GM18498 (cell line): ENCODE measurements at regions not wholly inside any gene's neighbourhood (a gene's known extent, or its start where the extent isn't known, plus 50 kb on each side); places are given as distances from the start of the nearest gene placed in this dataset.
"Not testable (repeated sequence)": the region's sequence is repeated elsewhere in the genome, so short reads cannot be mapped to it uniquely, and the experiment has no call there.

ENCODE experiments used
- ATAC-seq: cut with Tn5 transposase; IDR thresholded peaks from one replicate; pipeline ENCODE4 v1.9.1; 2021; ENCODE audit warnings: mild to moderate bottlenecking, moderate library complexity; ENCODE audit not compliant: unreplicated experiment

DNA sequence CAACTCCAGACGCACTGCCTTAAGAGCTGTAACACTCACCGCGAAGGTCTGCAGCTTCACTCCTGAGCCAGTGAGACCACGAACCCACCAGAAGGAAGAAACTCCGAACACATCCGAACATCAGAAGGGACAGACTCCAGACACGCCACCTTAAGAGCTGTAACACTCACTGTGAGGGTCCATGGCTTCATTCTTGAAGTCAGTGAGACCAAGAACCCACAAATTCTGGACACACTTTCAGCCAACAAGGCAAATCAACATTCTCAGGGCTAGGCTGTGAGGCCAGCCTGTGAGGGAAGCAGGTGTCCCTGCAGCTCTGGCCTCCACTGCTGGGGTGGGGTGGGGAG, 275.3 kb downstream of the ADGRD1 start:
- ATAC-seq: not testable (repeated sequence)

DNA sequence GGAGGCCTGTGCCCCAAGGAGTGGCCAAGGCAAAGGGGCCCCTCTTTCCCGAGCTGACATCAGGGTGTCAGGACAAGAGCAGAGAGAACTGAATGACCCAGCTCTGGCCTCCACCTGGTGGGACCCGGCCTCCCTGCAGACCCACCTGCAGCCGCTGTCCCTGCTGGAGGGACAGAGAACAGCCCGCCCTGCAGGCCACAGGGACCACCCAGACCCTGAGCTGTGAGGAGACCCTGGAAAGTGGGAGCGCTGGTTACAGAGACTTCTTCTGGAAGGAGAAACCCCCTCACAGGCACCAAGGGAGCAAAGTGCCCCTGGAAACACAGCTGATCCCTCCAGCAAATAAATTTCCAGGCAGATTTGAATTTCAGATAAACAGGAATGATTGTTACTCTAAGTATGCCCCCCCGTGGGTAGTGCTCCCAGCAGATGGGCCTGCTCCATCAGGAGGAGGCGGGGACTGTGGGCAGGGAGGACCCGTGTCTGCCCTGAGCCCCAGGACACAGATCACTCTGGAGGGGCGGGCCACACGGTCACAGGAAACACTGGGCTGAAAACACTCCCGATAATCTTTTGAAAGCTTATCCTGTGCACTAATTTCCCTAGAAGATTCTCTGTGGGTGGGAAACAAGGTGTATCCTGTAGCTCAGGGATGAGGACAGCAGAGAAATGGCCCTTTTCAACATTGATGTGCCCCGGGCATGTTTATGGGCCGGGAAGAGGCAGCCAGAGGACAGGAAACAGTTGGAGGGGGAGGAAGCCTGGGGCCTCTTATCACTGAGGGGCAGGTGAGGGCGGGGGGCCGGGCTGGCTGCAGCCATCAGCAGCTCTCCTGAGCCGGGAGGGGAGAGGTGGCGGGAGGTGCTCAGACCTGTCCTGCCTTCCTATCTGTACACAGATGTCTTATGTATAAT, 276.0 kb downstream of the ADGRD1 start:
- no peak for ATAC-seq

DNA sequence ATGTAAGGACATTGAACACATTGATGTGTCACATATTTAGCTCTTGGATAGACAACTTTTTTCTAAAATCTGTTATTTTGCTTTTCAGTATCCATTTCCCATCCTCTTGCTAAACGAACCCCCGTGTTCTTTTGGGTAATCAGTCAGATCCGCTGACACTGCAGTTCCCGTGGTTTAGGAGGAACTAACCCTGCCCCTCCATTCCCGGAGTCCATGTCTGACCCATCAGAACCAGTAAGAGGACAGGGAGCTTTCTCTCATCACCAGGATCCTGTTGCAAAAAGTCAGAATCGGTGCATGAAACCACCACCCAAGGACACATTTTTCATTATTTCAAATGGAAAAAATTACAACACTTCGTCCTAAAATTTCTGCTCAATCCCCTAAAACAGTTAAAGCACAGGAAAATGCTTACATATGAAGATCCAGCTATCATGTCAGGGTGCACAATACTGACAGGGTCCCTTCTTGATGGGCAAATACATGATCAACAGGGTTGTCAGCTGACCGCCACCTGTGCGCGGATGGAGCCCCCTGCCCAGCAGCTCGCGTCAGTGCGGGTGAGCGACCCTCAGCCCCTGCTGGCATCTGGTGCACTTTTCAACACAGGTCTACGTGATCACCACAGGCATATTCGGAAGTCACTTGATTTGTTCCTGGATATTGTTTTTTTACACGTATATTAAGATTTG, 276.8 kb downstream of the ADGRD1 start:
- ATAC-seq: no peak

DNA sequence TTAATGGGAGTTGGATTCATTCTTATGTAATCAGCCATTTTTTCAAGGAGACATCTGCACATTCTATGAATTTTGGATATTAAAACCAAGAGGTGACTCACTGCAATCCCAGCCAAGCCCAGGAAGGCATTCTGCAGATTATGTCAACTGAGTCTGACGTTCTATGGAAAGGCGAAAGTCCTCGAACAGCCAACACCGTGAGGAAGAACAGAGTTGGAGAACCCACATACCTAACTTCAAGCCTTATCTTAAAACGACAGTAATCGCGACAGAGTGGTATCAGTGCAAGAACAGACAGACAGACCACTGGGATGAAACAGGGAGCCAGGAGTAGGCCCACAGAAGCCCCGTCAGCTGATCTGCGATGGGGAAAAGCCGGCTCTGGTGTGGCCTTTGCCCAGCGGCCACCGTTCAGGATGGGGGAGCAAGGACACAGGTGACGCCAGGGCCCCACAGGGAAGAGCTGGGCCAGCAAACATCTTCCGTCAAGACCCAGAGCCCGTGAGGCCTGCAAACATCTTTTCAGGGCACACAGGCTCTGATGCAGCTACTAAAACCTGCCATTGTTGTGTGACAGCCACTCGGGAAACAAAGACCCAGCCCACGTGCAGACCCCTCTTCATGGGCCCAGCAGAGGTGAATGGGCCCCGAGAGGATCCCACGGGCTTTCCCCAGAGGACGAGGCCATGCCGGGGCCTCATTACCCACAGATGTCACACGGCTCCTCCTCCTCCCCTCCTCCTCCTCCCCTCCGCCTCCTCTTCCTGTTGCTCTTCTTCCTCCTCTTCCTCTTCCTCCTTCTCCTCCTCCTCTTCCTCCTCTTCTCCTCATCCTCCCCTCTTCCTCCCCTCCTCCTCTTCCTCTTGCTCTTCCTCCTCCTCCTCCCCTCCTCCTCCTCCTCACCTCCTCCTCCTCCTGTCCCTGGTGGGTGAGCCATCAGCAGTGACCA, 277.6 kb downstream of the ADGRD1 start:
- no peak for ATAC-seq

DNA sequence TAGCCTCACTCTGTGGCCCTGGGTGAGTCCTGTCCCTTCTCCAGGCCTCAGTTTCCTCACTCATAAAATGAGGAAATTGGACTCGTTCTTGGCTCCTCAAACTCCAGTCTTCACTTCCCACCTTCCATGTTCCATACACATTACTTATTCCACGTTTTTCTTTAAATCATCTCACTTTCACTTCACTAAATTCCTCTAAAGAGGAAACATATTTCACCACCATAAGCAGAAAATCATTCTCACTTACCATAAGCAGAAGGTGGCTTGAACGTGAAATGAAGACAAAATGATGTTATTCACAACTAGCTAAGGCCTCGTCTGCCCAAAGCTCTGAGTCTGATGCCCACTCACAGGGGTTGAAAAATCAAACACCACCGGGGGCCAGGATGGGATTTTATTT, 278.3 kb downstream of the ADGRD1 start:
- ATAC-seq: no peak

DNA sequence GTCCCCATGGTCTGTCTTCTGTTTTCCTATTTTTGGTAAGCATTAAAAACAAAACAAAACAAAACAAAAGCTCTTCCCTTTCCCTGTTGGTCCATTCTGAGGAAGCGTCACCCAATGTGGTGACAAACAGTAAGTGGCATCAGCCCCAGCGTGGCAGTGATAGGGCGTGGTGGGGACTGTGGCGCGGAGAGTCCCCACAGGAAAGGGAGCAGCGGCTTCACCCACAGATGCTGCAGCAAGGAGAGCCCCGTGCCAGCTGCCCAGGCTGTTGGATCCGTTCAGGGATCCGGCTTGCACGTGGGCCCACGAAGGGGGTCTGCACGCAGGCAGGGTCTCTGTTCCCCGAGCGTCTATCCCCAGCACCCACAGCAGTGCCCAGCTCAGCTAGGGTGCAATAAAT, 279.2 kb downstream of the ADGRD1 start:
- not testable (repeated sequence) for ATAC-seq

DNA sequence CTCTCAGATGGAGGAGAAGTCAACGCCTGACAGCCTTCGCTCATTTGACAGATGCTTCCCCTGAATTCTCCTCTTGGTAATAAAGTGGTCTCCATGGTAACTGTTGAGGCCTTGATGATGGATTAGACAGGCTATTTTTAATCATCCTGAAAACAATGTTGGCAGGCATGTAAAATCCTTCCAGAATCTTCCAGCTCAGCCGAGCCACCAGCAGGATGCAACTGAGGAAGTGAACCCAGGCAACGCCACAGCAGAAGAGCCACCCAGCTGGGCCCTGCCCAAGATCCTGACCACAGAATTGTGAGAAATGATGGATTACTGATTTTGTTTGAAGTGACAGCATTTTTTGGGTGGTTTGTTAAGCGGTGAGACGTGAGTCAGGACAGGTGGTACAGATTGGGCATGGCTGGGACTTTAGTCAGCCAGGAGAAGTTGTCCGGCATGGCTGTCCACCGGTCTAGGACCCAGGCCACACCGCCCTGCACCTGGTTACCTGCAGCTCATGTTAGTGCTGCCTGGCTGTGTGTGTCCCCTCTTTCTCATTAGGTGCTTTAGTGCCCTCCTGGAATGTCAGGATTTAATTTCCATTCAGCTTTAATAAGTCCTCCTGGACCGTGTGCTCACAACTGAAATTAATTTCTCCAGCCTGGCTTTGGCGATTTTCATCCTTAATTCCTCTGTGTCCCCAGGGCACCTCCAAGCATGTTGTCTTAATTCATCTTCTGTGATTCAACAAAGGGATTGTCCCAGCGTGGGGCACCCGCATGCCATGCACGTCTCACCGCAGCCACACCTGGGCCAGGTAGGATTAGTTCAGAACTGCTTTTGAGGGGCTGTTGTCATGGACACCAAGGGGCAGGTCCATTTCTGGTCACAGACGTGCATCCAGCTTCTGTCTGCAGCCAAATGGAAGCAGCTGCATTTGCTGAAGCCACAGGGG, 280.4 kb downstream of the ADGRD1 start:
- ATAC-seq: not testable (repeated sequence)

DNA sequence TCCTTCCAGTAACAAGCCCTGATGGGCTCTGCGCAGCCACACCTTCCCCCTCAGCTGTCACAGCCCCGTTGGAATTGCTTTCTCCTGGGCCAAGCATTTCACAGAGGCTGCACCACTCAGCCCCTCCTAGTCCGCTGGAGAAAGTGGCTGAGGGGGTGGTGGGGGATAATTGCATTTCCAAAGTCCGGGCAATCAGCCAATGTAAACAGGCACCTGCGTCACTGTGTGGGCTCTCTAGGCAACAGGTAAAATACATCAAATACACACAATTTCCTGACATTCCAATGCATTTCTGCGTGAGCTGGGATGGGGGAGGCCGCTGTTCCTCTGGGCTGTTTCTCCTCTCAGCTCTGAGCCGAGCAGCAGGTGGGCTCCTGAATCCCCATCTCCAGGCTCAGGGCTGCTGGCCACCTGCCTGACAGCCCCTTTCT, 281.1 kb downstream of the ADGRD1 start:
- ATAC-seq: not testable (repeated sequence)

DNA sequence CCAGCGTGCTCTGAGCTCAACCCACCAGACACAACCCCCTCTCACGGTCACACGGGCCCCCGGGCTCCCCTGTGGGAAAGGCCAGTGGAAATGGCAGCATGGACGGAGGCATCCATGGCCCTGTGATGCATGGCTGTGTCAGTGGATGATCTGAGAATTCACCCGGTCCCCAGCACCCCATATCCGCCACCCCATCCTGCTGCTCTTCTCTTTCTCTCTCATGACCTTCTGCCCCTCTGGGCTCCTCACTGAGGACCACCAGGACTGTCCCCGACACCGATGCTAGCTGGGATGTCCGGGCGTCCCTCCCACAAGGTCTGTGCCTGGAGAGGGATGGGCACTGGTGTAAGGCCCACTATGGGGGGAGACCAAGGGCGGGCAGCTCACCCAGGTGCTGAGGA, 282.2 kb downstream of the ADGRD1 start:
- ATAC-seq: no peak

DNA sequence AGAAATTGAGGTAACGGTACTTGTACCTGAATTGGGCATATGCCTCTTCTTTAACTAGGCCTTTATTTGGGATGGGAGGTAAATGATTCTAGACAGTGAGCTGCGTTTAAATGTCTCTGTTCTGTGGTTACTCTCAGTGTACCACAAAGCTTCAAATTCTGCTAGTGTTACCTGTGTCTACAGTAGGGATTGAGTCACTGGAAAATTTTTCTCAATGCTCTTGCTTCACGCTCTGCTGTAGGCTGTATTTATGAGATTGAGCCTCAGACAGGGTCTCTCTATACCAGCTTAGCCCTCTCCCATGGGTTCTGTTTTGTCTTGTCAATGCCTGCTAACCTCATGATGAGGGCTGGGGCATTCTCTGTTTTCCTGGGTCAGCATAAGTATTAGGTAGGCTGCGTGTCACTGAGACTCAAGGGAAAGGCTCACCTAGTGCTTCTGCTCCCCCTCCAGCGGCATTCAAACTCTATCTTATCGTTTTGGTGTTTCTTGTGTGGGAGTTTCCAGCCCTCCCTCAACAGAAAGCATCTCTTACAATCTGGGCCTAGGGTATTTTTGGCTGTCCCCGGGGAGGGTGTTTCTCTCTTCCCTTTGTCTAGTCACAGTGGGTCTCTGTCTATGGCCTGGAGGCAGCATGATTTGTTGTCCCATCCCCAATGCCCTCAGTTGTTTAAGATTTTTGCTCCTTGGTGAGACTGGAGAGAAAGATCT, 285.8 kb downstream of the ADGRD1 start:
- peak; percentile 81 for ATAC-seq

DNA sequence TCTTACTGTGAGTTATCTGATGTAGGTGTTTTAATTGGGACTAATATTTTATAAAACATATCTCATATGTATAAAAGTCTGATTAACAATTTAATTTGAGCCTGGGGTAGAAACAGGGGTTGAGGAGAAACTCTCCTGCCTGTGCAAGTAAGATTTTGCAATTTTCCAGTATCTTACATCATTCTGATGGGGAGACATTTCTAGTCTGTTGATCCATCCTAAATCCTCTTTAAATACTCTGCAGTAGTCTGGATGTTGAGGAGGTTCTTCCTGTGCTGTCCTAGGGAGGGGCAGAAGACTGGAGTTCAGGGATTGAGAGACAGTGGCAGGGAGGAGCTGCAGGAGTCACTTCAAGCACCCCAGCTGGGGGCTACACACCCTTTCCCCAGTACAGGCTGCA, 287.8 kb downstream of the ADGRD1 start:
- no peak for ATAC-seq

DNA sequence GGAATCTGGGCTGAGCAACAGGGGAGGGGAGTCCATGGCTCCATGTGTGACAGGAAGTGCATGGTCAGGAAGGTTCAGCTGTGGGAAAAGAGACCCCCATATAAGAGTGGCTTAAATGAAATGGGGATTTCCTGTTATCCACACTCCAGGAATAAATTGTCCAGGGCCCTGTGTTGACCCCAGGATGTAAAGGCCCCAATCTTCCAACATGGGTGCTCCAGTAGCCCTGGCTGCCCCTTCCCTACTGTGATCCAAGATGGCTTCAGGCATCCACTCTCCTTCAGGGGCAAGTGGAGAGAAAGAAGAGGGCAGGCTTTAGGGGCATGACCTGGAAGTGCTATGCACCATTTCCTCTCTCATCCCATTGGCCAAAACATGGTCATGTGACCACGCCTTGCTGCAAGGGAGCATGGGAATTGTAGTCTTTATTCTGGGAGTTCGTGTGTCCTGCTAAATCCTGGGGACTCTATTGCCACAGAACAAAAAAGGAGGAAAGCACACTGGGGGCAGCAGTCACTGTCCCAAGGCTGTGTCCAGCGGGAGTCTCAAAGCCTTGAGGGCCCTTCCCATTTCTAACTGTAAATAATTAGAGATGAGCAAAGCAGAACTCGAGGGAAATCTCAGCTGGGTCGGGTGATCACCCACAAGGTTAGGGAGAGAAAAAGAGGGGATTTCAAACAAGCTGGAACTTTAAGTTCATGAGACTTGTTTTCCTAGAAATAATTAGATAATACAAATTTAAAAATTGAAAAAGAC, 289.2 kb downstream of the ADGRD1 start:
- no peak for ATAC-seq

DNA sequence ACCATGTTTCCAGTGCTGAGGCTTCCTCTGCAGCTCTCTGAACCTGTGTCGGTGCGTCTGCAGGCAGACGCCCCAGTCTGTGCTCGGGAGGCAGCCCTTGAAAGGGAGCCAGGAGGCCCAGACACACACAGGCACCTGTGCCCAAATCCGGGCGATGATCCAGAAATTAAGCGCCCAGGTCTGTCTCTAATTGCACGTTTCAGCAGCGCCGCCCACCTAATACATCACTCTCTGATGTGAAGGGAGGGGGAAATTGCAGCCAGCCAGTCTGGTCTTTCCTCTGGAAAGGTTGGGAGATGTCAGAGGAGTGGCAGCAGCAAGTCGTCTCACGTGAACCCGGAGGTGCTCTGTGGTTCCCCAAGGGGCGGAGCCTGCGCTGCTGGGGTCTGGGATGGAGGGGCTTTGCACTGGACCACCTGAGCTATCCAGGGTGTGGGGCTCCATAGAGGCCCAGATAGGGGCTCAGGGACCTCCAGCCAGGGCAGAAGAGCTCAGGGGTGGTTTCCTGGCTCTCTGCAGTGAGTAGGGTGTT, 290.5 kb downstream of the ADGRD1 start:
- not testable (repeated sequence) for ATAC-seq

DNA sequence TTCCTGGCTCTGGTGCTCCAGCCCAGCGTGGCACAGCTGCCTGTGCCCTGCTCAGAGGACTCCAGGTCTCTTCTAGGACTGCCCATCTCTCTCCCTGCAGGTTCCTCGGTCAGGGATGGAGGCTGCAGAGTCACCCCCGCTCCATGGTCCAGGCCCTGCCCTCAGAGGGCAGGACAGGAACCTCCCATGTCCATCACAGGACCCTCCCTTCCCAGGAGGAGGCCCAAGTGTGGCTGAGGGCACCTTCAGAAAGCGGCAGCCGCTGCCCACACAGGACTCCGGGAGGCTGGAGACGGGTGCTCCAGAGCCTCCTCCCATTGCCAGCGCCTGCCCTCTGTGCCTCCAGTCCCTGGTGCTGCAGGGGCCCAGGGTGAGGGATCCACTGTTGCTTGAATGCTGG, 291.5 kb downstream of the ADGRD1 start:
- ATAC-seq: not testable (repeated sequence)

DNA sequence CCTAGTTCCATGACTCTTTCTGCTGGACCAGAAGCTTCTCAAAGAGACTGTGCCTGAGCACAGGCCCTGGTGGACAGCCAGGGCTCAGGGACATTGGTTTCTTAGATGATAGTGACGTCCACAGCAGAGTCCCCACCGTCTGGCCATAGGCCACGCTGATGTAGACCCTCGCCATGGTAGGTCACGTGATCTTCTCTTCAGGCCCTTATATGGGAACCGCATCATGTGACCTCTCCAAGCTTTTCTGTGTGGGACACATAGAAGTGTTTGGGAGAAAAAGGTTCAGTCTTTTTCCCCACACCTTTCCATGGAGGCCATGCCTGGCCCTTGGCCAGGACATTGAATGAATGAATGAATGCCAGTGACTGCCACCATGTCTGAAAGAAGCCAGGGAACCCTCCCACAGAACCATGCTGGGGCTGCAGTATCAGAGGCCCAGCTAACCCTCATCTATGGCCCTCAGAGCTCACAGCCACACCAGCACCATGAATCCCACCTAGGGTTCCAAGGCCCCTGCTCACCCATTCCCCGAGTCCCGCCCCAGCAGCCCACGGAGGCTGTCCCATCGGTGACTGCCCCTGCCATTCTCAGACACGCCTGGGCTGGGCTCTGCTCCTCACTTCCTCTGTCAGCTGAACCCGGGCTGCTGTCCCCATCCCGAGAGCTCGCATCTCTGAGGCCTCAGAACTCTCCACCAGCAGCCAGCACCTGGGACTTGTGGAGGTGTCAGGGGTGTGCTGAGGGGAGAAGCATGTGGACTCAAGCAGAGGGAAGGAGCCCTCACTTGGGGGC, 292.1 kb downstream of the ADGRD1 start:
- no peak for ATAC-seq

DNA sequence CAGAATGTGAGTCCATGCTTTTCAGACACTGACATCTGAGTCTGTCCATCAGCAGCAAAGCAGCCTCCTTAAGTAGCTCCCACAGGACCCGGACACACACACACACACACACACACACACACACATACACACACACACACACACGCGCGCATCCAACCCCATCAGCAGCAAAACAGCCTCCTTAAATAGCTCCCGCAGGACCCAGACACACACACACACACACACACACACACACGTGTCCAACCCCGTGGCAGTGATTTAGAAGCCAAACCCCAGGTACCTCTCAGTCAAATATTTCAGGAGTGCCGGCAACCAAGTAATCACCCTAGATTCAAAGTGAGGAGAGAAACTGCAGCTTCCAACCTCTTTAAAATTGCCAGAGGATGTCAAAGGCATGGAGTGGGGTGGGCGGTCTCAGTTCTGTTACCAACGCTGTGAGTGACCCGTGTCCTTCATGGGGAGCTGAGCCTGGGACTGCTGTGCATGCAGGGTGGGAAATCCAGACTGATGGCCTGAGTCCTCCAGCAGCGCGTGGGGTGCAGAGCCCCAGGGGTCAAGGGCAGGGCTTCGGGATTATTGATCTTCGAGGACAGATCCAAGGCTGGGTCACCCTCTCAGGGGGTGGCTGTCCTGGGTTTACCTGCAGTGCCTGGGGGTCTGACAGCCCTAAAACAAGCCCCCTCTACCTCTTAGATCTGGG, 293.5 kb downstream of the ADGRD1 start:
- not testable (repeated sequence) for ATAC-seq

DNA sequence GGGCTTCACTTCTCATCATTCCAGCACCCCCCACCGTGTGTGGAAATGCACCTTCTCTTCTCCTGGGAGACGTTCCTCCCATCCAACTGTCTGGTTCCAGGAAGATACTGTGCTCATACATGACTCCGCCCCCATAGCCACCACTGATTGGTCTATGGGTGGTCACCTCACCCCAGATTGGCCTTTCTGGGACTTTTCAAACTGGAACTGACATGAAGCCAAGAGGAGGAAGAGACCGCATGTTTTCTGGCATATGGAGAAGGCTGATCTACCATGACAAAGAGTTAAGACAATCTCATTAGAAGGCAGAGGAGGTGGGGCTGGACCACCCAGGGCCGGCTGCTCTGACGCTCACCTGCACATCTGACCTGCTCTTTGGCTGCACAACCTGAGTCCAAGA, 294.2 kb downstream of the ADGRD1 start:
- ATAC-seq: not testable (repeated sequence)
